NT2/D1 (cell line): ENCODE measurements at regions not wholly inside any gene's neighbourhood (a gene's known extent, or its start where the extent isn't known, plus 50 kb on each side); places are given as distances from the start of the nearest gene placed in this dataset.
"Not testable (repeated sequence)": the region's sequence is repeated elsewhere in the genome, so short reads cannot be mapped to it uniquely, and the experiment has no call there.

ENCODE experiments used
- DNase-seq: peaks from one replicate; pipeline ENCODE4 v3.0.0-alpha.2; 2011; ENCODE audit warnings: low read depth, low spot score
- H3K27me3 ChIP-seq: 2 replicates; pipeline ENCODE4 v1.6.0; 2011; ENCODE audit warnings: mild to moderate bottlenecking; ENCODE audit not compliant: insufficient read length, insufficient read depth
- H3K36me3 ChIP-seq: 2 replicates; pipeline ENCODE4 v1.6.1; 2011; ENCODE audit warnings: mild to moderate bottlenecking, low read length, mixed read lengths; ENCODE audit not compliant: insufficient read depth, insufficient read length
- H3K4me1 ChIP-seq: 2 replicates; pipeline ENCODE4 v1.5.1; 2011; ENCODE audit not compliant: insufficient read depth, insufficient read length
- H3K4me3 ChIP-seq: 2 replicates; pipeline ENCODE4 v1.5.1; 2011; ENCODE audit warnings: low read depth; ENCODE audit not compliant: insufficient read length
- H3K9ac ChIP-seq: 2 replicates; pipeline ENCODE4 v1.6.0; 2011; ENCODE audit warnings: low read depth; ENCODE audit not compliant: insufficient read length
- H3K9me3 ChIP-seq: 2 replicates; pipeline ENCODE4 v1.5.1; 2011; ENCODE audit warnings: mild to moderate bottlenecking, low read length; ENCODE audit not compliant: insufficient read depth
- SUZ12 ChIP-seq: IDR thresholded peaks from 2 replicates; pipeline ENCODE4 v1.6.1; 2011; ENCODE audit not compliant: insufficient read length, insufficient read depth; ENCODE audit errors: extremely low read depth
- YY1 ChIP-seq: IDR thresholded peaks from 2 replicates; pipeline ENCODE4 v1.6.1; 2011; ENCODE audit not compliant: insufficient read length, insufficient read depth
- ZNF274 ChIP-seq: IDR thresholded peaks from 2 replicates; pipeline ENCODE4 v1.6.1; 2011; ENCODE audit warnings: mild to moderate bottlenecking, low read depth, low read length

DNA sequence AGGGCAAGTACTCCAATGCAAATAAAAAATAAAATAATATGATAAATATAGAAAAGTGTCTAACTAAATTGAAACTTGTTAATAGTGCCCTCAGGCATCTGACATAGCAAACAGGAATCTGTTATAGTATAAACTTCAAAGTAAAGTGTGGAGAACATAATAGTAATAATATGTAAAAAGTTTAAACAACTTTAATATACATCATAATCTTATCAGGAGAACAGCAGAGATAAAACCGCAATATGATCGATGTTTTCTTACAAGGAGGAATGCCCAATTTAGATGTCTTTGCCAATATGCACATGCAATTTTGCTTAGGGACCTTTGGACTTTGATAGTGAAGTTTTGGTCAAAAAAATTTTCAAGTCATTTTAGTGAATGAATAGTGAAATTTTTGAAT lies 514.8 kb upstream of the IMPG1 start:
- H3K4me1 ChIP-seq, result no peaks in the 10 kb centered on the region
- H3K9ac ChIP-seq, result no peak overlapping the region
- no peak for TF ChIP-seq SUZ12
- no peak for TF ChIP-seq YY1
- TF ChIP-seq ZNF274, result no peak
- no peak overlapping the region for H3K4me3 ChIP-seq
- DNase-seq, result no peak
- no peaks in the 10 kb centered on the region for H3K27me3 ChIP-seq
- H3K9me3 ChIP-seq, result no peaks in the 10 kb centered on the region
- no peaks in the 10 kb centered on the region for H3K36me3 ChIP-seq

DNA sequence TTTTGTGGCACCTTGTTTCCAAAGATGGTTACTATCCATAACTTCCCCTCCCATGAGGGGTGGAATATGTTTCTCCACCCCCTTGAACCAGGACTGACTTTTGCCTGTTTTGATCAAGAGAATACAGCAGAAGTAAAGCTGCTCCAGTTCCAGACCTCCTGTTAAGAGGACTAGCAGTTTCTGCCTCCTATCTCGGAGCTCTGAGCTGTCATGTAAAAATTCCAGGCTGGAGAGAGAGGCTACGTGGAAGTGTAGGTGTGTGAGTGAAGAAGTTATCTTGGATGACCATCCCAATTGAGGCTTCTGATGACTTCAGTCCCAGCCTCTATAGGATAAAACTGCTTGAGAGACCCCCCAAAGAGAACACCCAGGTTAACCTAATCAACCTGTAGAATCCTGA lies 511.7 kb upstream of the IMPG1 start:
- Histone ChIP-seq H3K9me3 (no peaks in the 10 kb centered on the region), H3K27me3 (no peaks in the 10 kb centered on the region), H3K4me1 (no peaks in the 10 kb centered on the region), H3K36me3 (no peaks in the 10 kb centered on the region), H3K4me3 (no peak overlapping the region), H3K9ac (no peak overlapping the region)
- DNase-seq, result no peak
- TF ChIP-seq YY1 (no peak), ZNF274 (no peak)

DNA sequence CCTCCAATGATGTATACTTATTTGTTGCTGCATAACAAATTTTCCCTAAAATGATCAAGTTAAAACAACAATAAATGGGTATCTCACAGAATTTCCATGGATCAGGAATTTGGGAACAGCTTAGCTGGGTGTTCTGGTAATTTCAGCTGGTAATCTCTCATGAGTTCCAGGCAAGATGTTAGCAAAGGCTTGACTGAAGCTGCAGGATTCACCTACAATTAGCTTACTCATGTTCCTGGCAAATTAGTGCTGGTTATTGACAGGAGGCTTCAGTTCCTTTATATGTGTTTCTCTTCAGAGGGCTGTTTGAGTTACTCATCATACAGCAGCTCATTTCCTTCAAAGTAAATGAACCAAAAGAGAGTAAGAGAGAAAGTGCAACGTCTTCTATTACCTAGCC lies 506.3 kb upstream of the IMPG1 start:
- H3K27me3 ChIP-seq, result no peaks in the 10 kb centered on the region
- DNase-seq, result no peak
- no peak overlapping the region for H3K9ac ChIP-seq
- TF ChIP-seq YY1, result no peak
- no peak for TF ChIP-seq SUZ12
- TF ChIP-seq ZNF274, result no peak
- H3K4me1 ChIP-seq, result no peaks in the 10 kb centered on the region
- H3K9me3 ChIP-seq, result no peaks in the 10 kb centered on the region
- no peaks in the 10 kb centered on the region for H3K36me3 ChIP-seq
- H3K4me3 ChIP-seq, result no peak overlapping the region

DNA sequence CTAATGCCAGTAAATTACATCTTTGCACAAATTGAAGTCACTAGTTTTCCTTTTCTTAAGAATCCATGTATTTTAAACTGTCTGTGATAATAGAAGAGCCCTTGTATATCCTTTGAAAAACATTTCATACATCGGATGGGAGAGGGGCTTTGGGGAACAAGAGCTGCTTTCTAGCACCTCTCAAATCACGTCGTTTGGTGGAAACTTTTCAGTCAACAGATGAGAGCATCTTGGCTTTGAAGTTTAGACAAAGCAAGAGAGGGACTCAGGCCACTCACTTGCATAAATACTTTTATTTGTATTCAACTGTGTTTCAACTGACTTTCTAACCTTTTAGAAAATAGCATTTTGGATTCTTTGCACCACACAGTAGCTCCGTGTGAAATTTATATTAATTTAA lies 502.3 kb upstream of the IMPG1 start:
- Histone ChIP-seq H3K9ac (no peak overlapping the region), H3K4me3 (no peak overlapping the region), H3K36me3 (no peaks in the 10 kb centered on the region), H3K9me3 (no peaks in the 10 kb centered on the region), H3K27me3 (no peaks in the 10 kb centered on the region), H3K4me1 (no peaks in the 10 kb centered on the region)
- TF ChIP-seq SUZ12 (no peak), ZNF274 (no peak), YY1 (no peak)
- no peak for DNase-seq

DNA sequence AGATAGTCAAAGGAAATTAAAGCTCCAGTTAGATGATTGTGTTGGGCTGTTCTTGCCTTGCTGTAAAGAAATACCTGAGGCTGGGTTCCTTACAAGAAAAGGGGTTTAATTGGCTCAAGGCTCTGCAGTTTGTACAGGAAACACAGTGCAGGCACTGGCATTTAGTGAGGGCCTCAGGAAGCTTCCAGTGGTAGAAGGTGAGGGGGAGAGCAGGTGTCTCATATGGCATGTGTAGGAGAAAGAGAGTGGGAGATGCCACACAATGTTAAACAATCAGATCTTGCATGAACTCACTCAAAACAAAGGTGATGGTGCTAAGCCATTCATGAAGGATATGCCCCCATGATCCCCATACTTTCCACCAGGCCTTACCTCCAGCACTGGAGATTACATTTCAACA lies 493.5 kb upstream of the IMPG1 start:
- DNase-seq, result no peak
- no peak for TF ChIP-seq SUZ12
- no peak for TF ChIP-seq YY1
- TF ChIP-seq ZNF274, result no peak
- H3K27me3 ChIP-seq, result no peaks in the 10 kb centered on the region
- no peak overlapping the region for H3K9ac ChIP-seq
- no peaks in the 10 kb centered on the region for H3K36me3 ChIP-seq
- H3K9me3 ChIP-seq, result peaks cover 49% of the 10 kb centered on the region; the same call in 1 of the 2 replicates
- no peaks in the 10 kb centered on the region for H3K4me1 ChIP-seq
- H3K4me3 ChIP-seq, result no peak overlapping the region

DNA sequence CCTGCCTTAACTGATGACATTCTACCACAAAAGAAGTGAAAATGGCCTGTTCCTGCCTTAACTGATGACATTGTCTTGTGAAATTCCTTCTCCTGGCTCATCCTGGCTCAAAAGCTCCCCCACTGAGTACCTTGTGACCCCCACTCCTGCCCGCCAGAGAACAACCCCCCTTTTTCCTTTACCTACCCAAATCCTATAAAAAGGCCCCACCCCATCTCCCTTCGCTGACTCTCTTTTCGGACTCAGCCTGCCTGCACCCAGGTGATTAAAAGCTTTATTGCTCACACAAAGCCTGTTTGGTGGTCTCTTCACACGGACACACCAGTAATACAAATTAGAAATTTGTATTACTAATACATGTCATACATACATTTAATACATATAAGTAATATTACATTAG lies 489.9 kb upstream of the IMPG1 start:
- H3K4me1 ChIP-seq, H3K27me3 ChIP-seq, H3K9ac ChIP-seq, H3K36me3 ChIP-seq, DNase-seq: not testable (repeated sequence)
- peaks cover 40% of the 10 kb centered on the region; the same call in 1 of the 2 replicates for H3K9me3 ChIP-seq
- peak overlapping the region; percentile 20 for H3K4me3 ChIP-seq

DNA sequence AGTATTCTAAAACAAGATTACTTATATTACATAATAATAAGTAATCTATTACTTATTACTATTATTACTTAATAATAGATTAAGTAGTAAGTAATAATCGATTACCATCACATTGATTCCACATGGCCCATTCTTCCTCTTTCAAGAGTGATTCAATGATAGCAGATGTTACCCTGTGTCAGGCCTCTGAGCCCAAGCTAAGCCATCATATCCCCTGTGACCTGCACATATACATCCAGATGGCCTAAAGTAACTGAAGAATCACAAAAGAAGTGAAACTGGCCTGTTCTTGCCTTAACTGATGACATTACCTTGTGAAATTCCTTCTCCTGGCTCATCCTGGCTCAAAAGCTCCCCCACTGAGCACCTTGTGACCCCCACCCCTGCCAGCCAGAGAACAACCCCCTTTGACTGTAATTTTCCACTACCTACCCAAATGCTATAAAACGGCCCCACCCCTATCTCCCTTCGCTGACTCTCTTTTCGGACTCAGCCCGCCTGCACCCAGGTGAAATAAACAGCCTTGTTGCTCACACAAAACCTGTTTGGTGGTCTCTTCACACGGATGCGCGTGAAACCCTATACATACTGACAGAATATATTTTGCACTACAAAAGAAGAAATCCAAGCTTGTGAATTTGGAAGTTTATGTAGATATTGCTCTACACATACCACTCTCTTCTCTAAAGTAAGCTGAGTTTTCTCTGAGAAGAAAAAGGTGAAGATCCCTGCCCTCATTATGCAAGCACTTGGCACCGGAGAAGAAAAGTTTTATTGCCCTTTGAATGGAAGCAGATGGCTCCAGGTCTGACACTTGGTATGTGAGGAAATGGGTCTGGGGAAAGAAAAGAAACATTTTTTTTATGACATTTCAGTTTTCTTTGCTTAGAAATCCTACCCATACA lies 488.6 kb upstream of the IMPG1 start:
- Histone ChIP-seq H3K9me3 (0 out of 2 replicates have a peak, but pooled peaks cover 28% of the 10 kb centered on the region), H3K9ac (peak overlapping the region; percentile 63), H3K4me3 (peak overlapping the region; percentile 51)
- H3K36me3 ChIP-seq, H3K4me1 ChIP-seq, H3K27me3 ChIP-seq, DNase-seq: not testable (repeated sequence)

DNA sequence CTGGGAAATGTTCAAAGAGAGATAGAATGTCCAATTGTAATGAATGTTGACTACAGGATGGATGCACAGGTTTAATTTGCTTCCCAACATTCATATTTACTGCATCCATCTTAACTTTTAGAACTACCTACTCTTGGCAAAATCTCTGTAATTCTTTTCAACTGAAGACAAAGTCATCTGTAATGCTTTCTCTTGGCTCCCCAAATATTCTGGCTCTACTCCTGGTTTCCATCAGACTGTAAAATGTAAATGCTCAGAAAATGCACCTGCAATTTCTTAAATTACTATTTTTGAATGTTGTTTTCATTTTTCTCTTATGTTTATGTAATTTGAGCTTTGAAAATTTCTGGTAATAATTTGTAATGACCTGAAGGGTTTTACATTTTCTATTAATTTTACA lies 480.8 kb upstream of the IMPG1 start:
- DNase-seq, result no peak
- no peaks in the 10 kb centered on the region for H3K4me1 ChIP-seq
- TF ChIP-seq SUZ12 (no peak), YY1 (no peak), ZNF274 (no peak)
- no peaks in the 10 kb centered on the region for H3K36me3 ChIP-seq
- no peak overlapping the region for H3K4me3 ChIP-seq
- no peak overlapping the region for H3K9ac ChIP-seq
- no peaks in the 10 kb centered on the region for H3K9me3 ChIP-seq
- no peaks in the 10 kb centered on the region for H3K27me3 ChIP-seq
